ENCODE measurements at regions not wholly inside any gene's neighbourhood (a gene's known extent, or its start where the extent isn't known, plus 50 kb on each side); places are given as distances from the start of the nearest gene placed in this dataset.

DNA sequence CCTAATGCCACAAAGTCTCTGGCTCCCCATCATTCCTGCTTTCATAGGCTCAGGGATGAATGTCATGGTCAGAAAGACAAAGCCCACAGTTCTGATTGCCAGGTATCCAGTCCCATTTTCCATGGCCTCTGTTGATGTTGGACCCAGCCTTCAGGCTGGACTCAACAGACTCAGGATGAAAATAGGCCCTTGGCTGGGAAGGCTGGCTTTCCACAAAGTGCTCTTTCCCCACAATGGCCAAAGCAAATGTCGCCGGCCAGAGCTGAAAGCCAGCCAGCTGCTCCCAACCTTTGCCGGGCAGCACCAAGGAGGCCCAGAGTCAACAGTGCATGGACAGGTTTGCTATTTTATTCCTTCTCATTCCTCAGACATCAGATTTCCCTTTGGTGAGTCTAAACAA lies 430.1 kb upstream of the FGF16 start:
- TF ChIP-seq RAD21 (IDR thresholded peaks at IDR 0.05; ENCODE audit: low read depth): no peak
- no peak for TF ChIP-seq YY1 (IDR thresholded peaks at IDR 0.05; ENCODE audit: low read depth)
- TF ChIP-seq EP300 (IDR thresholded peaks at IDR 0.05; ENCODE audit: borderline replicate concordance): no peak
- TF ChIP-seq CREB1 (IDR thresholded peaks at IDR 0.05; ENCODE audit: low read depth): no peak
